Mesodermal cell (in vitro differentiated cells): ENCODE measurements at regions not wholly inside any gene's neighbourhood (a gene's known extent, or its start where the extent isn't known, plus 50 kb on each side); places are given as distances from the start of the nearest gene placed in this dataset.
"Not testable (repeated sequence)": the region's sequence is repeated elsewhere in the genome, so short reads cannot be mapped to it uniquely, and the experiment has no call there.

Source experiments
- H3K27ac ChIP-seq: 2 replicates; pipeline ENCODE4 v1.7.0; 2013; ENCODE audit warnings: mild to moderate bottlenecking, low read depth, low read length, moderate library complexity; ENCODE audit not compliant: severe bottlenecking
- H3K36me3 ChIP-seq: 2 replicates; pipeline ENCODE4 v1.7.1; 2013; ENCODE audit warnings: mild to moderate bottlenecking, low read length, moderate library complexity; ENCODE audit not compliant: control insufficient read depth, insufficient read depth
- H3K4me1 ChIP-seq: one replicate; pipeline ENCODE4 v1.7.1; 2013; ENCODE audit warnings: mild to moderate bottlenecking, low read length; ENCODE audit not compliant: insufficient read depth, control insufficient read depth, poor library complexity, severe bottlenecking
- H3K4me3 ChIP-seq: 2 replicates; pipeline ENCODE4 v1.7.0; 2013; ENCODE audit warnings: low read length, control low read depth, mild to moderate bottlenecking; ENCODE audit not compliant: insufficient read depth, poor library complexity, severe bottlenecking; ENCODE audit errors: extremely low read depth
- H3K9me3 ChIP-seq: 2 replicates; pipeline ENCODE4 v1.7.1; 2013; ENCODE audit warnings: mild to moderate bottlenecking, low read length, moderate library complexity; ENCODE audit not compliant: control insufficient read depth
- WGBS, 2 experiments: methylation state at CpG; one replicate each; pipeline ENCODE4 v1.1.5; 2013; ENCODE audit warnings: missing lambda C conversion rate in 2 of 2; ENCODE audit not compliant: insufficient coverage in 2 of 2; 5-methylcytosine and 5-hydroxymethylcytosine counted together

- H3K4me1 ChIP-seq, result no peaks in the 10 kb centered on the region
- no peak overlapping the region for H3K4me3 ChIP-seq
- WGBS, 2 experiments, result 17 to 23% methylated on average over 3 of the region's 10 CpGs
- H3K27ac ChIP-seq, result no peak overlapping the region
- no peaks in the 10 kb centered on the region for H3K36me3 ChIP-seq
- no peaks in the 10 kb centered on the region for H3K9me3 ChIP-seq
Observed at GRCh38 chrX:13411496-13412207, 91.8 kb upstream of the ATXN3L start.

GRCh38 chrX:13408599-13408998 is 88.7 kb upstream of the ATXN3L start:
- not testable (repeated sequence) for H3K36me3 ChIP-seq, H3K4me1 ChIP-seq, H3K4me3 ChIP-seq, H3K27ac ChIP-seq, H3K9me3 ChIP-seq
- WGBS, 2 experiments, result no CpG with 5 or more reads among the region's 1 CpG

- not testable (repeated sequence) for H3K4me3 ChIP-seq, H3K36me3 ChIP-seq, H3K4me1 ChIP-seq, H3K27ac ChIP-seq, H3K9me3 ChIP-seq
- 75 to 80% methylated on average over 1 of the region's 7 CpGs for WGBS, 2 experiments
Observed at GRCh38 chrX:13404777-13405176, 84.9 kb upstream of the ATXN3L start.

GRCh38 chrX:13404364-13404763 is 84.5 kb upstream of the ATXN3L start:
- H3K36me3 ChIP-seq, result no peaks in the 10 kb centered on the region
- H3K4me3 ChIP-seq, result no peak overlapping the region
- H3K9me3 ChIP-seq, result no peaks in the 10 kb centered on the region
- no peaks in the 10 kb centered on the region for H3K4me1 ChIP-seq
- H3K27ac ChIP-seq, result no peak overlapping the region
- 20% methylated on average over 1 of the region's 6 CpGs; no CpG with 5 or more reads in 1 of the 2 experiments for WGBS, 2 experiments

- Histone ChIP-seq H3K4me3 (no peak overlapping the region), H3K4me1 (peaks cover 15% of the 10 kb centered on the region), H3K36me3 (no peaks in the 10 kb centered on the region), H3K27ac (no peak overlapping the region), H3K9me3 (no peaks in the 10 kb centered on the region)
- no CpG with 5 or more reads among the region's 2 CpGs for WGBS, 2 experiments
Observed at GRCh38 chrX:13401724-13402123, 81.9 kb upstream of the ATXN3L start.

GRCh38 chrX:13398839-13399238 is 79.0 kb upstream of the ATXN3L start:
- peak overlapping the region; percentile 95 for H3K27ac ChIP-seq
- peaks cover 15% of the 10 kb centered on the region for H3K4me1 ChIP-seq
- H3K9me3 ChIP-seq, result no peaks in the 10 kb centered on the region
- no peak overlapping the region for H3K4me3 ChIP-seq
- WGBS, 2 experiments, result no CpG with 5 or more reads among the region's 1 CpG
- H3K36me3 ChIP-seq, result no peaks in the 10 kb centered on the region

- Histone ChIP-seq H3K36me3 (no peaks in the 10 kb centered on the region), H3K27ac (peak overlapping the region; percentile 95), H3K9me3 (no peaks in the 10 kb centered on the region), H3K4me1 (peaks cover 15% of the 10 kb centered on the region), H3K4me3 (no peak overlapping the region)
- WGBS, 2 experiments, result 83% methylated on average over 1 of the region's 5 CpGs; no CpG with 5 or more reads in 1 of the 2 experiments
Observed at GRCh38 chrX:13397878-13398818, 78.3 kb upstream of the ATXN3L start.

- no peaks in the 10 kb centered on the region for H3K36me3 ChIP-seq
Observed at GRCh38 chrX:13396924-13397323, 77.1 kb upstream of the ATXN3L start.

GRCh38 chrX:13389501-13389900 is 69.6 kb upstream of the ATXN3L start:
- no CpG with 5 or more reads among the region's 1 CpG for WGBS, 2 experiments
- Histone ChIP-seq H3K4me3 (no peak overlapping the region), H3K9me3 (no peaks in the 10 kb centered on the region)

More at GRCh38 chrX:13396924-13397323, 77.1 kb upstream of the ATXN3L start:
- H3K4me1 ChIP-seq, result peaks cover 15% of the 10 kb centered on the region
- no peak overlapping the region for H3K27ac ChIP-seq
- no peaks in the 10 kb centered on the region for H3K9me3 ChIP-seq
- no peak overlapping the region for H3K4me3 ChIP-seq

GRCh38 chrX:13387666-13388494 is 68.0 kb upstream of the ATXN3L start:
- WGBS, 2 experiments, result 100% methylated on average over 1 to 2 of the region's 2 CpGs
- Histone ChIP-seq H3K4me3 (no peak overlapping the region), H3K9me3 (no peaks in the 10 kb centered on the region)

More at GRCh38 chrX:13389501-13389900, 69.6 kb upstream of the ATXN3L start:
- Histone ChIP-seq H3K36me3 (no peaks in the 10 kb centered on the region), H3K4me1 (no peaks in the 10 kb centered on the region), H3K27ac (no peak overlapping the region)

More at GRCh38 chrX:13387666-13388494, 68.0 kb upstream of the ATXN3L start:
- H3K36me3 ChIP-seq, result no peaks in the 10 kb centered on the region
- H3K4me1 ChIP-seq, result no peaks in the 10 kb centered on the region
- no peak overlapping the region for H3K27ac ChIP-seq
